Kidney epithelial cell (primary cell): ENCODE measurements at regions not wholly inside any gene's neighbourhood (a gene's known extent, or its start where the extent isn't known, plus 50 kb on each side); places are given as distances from the start of the nearest gene placed in this dataset.

Experiments
- DNase-seq: peaks from one replicate; pipeline ENCODE4 v3.0.0-alpha.2; 2010; ENCODE audit warnings: low read depth
- H3K27me3 ChIP-seq: 2 replicates; pipeline ENCODE4 v1.6.0; 2011; ENCODE audit warnings: low read length; ENCODE audit not compliant: control insufficient read depth, insufficient read depth
- H3K36me3 ChIP-seq: 2 replicates; pipeline ENCODE4 v1.5.1; 2011; ENCODE audit warnings: low read length; ENCODE audit not compliant: control insufficient read depth, insufficient read depth
- H3K4me3 ChIP-seq: 2 replicates; pipeline ENCODE4 v1.5.1; 2011; ENCODE audit warnings: low read depth, mild to moderate bottlenecking, control low read depth, low read length
- TF ChIP-seq, protein P1 (sequence below): IDR thresholded peaks from 2 replicates; pipeline ENCODE4 v1.5.1; 2011; ENCODE audit warnings: mild to moderate bottlenecking, moderate library complexity, low read length, control low read depth, inconsistent platforms; ENCODE audit not compliant: insufficient read depth, poor library complexity, severe bottlenecking

- TF ChIP-seq, protein P1, sequence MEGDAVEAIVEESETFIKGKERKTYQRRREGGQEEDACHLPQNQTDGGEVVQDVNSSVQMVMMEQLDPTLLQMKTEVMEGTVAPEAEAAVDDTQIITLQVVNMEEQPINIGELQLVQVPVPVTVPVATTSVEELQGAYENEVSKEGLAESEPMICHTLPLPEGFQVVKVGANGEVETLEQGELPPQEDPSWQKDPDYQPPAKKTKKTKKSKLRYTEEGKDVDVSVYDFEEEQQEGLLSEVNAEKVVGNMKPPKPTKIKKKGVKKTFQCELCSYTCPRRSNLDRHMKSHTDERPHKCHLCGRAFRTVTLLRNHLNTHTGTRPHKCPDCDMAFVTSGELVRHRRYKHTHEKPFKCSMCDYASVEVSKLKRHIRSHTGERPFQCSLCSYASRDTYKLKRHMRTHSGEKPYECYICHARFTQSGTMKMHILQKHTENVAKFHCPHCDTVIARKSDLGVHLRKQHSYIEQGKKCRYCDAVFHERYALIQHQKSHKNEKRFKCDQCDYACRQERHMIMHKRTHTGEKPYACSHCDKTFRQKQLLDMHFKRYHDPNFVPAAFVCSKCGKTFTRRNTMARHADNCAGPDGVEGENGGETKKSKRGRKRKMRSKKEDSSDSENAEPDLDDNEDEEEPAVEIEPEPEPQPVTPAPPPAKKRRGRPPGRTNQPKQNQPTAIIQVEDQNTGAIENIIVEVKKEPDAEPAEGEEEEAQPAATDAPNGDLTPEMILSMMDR, result no peak
- Histone ChIP-seq H3K4me3 (no peak overlapping the region), H3K27me3 (no peaks in the 10 kb centered on the region), H3K36me3 (no peaks in the 10 kb centered on the region)
- DNase-seq, result no peak
Measured at GRCh38 chr22:47460861-47461260, 698.4 kb downstream of the TBC1D22A start.

DNA sequence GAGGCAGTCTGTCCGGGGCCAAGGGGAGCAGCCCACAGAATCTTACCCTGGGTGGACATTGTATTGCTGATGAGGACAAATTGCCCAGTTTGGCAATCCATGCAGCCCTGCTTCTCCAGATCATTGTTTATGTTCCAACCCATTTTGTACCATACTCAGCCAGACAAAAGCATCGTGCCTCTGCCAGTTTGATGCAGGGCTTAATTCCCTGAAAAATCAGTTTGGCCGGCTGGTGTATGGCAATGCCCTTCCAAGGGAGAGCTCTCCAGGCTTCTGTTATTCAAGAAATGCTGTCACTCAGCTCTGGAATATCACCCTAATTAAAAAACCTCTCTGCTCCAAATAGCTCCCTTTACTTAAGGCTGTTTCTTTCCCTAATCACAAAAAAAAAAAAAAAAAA, 697.7 kb downstream of the TBC1D22A start:
- no peak for DNase-seq
- H3K4me3 ChIP-seq, result no peak overlapping the region
- no peaks in the 10 kb centered on the region for H3K36me3 ChIP-seq
- H3K27me3 ChIP-seq, result no peaks in the 10 kb centered on the region
- TF ChIP-seq, protein P1, result no peak

DNA sequence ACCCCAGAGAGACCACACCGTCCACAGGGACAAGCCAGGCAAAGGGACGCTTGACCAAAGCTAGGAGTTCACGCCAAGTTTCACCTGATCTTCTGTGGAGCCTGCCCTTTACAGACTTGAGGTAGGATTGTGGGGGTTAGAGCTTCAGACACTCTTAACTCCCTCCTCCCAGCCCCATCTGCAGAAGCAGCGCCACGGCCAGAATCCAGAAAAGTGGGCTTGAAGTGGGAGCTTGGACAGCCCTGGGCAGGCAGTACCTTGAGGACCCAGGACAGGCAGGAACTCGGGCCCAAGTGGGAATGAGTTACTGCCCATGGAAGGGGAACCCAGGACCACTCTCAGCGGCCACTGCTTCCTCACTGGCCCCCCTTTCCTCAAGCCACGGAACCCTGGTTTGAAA, 695.9 kb downstream of the TBC1D22A start:
- H3K4me3 ChIP-seq, result no peak overlapping the region
- no peak for DNase-seq
- no peaks in the 10 kb centered on the region for H3K27me3 ChIP-seq
- TF ChIP-seq, protein P1, result no peak
- no peaks in the 10 kb centered on the region for H3K36me3 ChIP-seq

- no peaks in the 10 kb centered on the region for H3K27me3 ChIP-seq
- TF ChIP-seq, protein P1, result no peak
- H3K36me3 ChIP-seq, result no peaks in the 10 kb centered on the region
- no peak for DNase-seq
- no peak overlapping the region for H3K4me3 ChIP-seq
Measured at GRCh38 chr22:47457509-47458300, 695.3 kb downstream of the TBC1D22A start.

GRCh38 chr22:47457021-47457420, 694.6 kb downstream of the TBC1D22A start:
- no peak for DNase-seq
- TF ChIP-seq, protein P1, result no peak
- Histone ChIP-seq H3K36me3 (no peaks in the 10 kb centered on the region), H3K27me3 (no peaks in the 10 kb centered on the region), H3K4me3 (no peak overlapping the region)

DNA sequence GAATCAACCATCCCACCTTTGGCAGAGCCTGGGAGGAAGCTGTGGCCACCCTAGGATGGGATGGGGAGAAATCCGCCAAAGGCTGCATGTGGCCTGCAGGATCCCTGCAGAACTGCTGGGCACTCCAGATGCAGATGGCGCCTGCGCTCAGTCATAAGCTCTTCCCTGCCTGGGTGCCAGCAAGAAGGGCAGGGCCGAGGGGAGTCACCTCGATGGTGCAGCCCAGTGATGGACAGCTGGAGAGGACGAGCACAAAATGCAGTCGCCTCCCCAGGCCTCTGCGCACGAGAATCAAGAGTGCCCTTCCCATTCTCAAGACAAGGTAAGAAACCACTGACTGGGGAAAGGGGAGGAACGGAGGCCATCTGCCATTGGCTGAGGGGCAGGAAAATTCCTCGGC, 693.6 kb downstream of the TBC1D22A start:
- Histone ChIP-seq H3K4me3 (no peak overlapping the region), H3K27me3 (no peaks in the 10 kb centered on the region), H3K36me3 (no peaks in the 10 kb centered on the region)
- no peak for DNase-seq
- TF ChIP-seq, protein P1, result no peak
